GM23338 (cell line): ENCODE measurements at regions not wholly inside any gene's neighbourhood (a gene's known extent, or its start where the extent isn't known, plus 50 kb on each side); places are given as distances from the start of the nearest gene placed in this dataset. TPM values are rescaled to one million over a fixed set of nuclear protein-coding genes. Genes with fewer than 3 reads are reported as not detected.

Experiments used
- small RNA-seq: library from RNA; depleted of rRNA; stranded (forward); fragments of <200 nt; gene quantifications from one replicate; pipeline ENCODE3, GENCODE V24; 2014; ENCODE audit warnings: low replicate concordance

Small RNAs in the stretch of these regions (small RNA-seq; reads per million reads assigned to genes)
- not detected for gene PARP1P2
